COR-L47 (cell line): ENCODE measurements at regions not wholly inside any gene's neighbourhood (a gene's known extent, or its start where the extent isn't known, plus 50 kb on each side); places are given as distances from the start of the nearest gene placed in this dataset.
"Not testable (repeated sequence)": the region's sequence is repeated elsewhere in the genome, so short reads cannot be mapped to it uniquely, and the experiment has no call there.

Experiments
- DNase-seq: peaks from one replicate; lab custom pipeline; 2025; lab: John Stamatoyannopoulos, UW

DNA sequence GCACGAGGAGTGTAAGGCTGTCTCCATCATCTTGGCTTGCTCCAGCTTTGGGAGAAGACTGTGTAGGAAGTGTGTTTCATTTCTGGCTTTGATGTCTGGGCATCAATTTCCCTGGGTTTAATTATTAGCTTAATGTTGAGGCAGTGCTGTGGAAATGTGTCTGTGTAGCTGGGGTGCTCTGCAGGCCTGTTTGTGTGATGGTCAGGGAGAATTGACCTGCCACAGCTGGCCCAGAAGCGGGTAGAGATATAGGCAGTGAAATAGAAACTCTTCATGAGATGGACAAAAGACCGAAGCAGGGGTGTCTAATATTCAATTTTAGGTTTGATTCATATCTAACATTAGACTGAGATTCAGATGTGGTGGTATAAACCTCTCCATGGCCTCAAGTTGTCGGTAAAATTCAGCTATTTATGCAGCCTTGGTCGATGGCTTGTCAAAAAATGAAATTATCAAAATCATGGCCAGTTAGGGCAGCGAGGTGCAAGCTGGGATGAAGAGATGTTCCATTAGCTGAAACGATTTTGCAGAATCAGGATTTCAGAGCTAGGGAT, 95.3 kb upstream of the SNX9 start:
- DNase-seq = no peak

DNA sequence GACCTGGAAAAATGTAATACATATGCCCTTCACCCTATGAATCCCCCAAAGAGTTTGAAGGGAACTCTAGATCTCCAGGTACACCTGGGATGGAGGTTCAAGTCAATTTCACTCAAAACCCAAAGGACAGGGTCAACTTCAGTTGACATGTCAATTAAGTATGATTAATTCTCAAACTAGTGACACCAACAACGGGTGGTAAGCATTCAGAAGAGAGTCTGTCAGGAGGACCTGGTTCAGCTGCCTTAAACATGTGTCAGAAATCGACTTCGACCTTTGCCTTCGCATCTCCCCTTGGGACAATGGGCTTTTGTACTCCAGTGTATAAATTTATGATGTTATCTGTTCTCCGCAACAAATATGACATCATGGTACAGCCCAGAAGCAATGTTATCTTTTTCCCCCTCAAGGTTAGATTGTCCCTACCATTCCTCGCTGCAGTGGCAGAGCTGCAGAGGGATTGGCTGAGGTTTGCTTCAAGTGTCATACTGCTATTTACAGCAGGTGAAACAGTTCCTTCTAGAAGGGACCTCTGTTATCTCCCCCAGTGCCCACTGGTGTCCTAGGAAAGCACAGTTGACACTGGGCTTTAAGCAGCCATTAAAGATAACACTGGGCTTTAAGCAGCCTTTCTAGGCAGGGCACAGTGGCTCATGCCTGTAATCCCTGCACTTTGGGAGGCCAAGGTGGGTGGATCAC, 94.7 kb upstream of the SNX9 start:
- no peak for DNase-seq

DNA sequence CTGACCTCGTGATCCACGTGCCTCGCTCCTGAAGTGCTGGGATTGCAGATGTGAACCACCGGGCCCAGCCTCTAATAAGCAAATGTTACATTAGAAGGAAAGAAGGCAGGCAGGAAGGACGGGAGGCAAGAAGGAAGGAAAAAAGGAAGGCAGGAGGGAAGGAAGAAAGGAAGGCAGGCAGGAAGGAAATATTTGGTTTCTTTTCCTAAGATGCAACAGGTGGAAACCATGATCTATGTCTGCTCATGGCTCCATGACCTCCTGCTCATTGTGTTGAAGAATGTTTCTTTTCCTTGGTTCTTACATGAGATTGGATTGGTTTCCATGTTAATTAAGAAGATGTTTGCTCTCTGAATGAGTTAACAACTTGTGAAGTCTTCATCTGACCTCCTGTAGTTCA, 91.8 kb upstream of the SNX9 start:
- DNase-seq = no peak

DNA sequence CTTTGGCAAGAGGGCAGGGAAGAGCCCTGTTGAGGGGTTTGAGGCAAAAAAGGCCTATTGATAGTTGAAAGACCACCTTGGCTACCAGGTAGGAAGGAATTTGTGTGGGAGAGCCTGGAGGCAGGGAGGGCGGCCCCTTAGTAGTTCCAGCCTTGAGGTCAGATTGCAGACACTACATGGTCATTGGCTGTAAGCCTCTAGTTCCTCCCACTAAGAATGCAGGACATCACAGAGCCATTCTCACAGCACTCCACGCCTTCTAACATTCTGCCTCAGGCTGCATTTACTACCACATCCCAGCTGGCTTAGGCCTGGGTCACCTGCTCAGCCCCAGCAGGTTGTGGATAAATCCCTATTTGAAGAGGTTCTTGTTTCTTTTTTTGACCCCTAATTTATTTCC, 91.0 kb upstream of the SNX9 start:
- DNase-seq = no peak

DNA sequence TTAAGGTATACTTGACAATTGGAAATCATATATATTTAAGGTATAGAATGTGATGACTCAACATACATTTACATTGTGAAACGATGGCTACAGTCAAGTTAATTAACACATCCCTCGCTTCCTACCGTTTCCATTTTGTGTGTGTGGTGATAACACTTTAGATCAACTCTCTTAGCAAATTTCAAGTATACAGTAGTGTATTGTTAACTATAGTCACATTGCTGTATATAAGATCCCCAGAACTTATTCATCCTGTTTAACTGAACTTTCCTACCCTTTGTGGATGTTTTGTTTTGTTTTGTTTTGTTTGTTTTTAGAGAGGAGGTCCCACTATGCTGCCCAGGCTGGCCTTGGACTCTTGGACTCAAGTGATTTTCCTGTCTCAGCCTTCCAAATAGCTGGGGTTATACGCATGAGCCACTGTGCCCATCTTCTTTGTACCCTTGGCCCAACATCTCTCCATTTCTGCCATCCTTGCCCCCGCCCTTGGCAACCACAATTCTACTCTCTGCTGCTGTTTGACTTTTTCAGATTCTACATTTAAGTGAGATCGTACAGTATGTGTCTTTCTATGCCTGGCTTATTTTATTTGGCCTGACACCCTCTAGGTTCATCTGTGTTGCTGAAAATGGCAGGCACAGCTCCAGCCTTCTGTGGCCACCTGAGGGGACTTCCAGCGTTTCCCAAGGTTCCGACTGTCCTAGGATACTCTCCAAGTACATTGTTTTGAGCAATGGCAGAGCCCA, 90.5 kb upstream of the SNX9 start:
- no peak for DNase-seq

DNA sequence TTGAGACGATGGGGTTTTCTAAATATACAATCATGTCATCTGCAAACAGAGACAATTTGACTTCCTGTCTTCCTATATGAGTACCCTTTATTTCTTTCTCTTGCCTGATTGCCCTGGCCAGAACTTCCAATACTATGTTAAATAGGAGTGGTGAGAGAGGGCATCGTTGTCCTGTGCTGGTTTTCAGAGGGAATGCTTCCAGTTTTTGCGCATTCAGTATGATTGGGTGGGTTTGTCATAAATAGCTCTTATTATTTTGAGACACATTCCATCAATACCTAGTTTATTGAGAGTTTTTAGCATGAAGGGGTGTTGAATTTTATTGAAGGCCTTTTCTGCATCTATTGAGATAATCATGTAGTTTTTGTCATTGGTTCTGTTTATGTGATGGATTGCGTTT, 86.5 kb upstream of the SNX9 start:
- DNase-seq = not testable (repeated sequence)

DNA sequence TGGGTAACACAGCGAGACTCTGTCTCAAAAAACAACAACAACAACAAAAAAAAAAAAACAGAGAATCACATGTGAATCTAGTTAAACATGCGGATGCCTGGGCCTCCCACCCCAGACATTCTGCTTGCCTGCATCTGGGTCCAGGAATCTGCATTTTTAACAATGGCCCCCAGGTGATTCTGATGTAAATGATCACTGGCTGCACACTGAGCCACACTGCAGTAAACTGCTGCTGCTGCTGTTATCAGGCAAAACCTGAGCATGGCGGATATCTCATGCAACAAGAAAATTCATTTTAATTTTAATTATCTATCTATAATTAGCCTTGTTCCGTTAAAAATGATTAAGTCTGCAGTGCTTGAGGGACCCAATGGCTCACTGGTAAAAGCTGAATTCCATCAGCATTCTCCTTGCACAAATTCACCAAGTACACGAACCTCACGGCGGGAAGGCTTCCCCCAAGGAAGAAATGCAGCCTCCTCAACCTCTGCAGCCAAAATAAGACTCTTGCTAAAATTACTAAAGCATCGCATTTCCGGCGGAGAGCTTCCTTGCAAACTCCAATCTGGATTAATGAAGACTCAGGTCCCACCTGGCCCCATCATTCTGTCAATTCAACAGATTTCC, 81.6 kb upstream of the SNX9 start:
- DNase-seq = no peak

DNA sequence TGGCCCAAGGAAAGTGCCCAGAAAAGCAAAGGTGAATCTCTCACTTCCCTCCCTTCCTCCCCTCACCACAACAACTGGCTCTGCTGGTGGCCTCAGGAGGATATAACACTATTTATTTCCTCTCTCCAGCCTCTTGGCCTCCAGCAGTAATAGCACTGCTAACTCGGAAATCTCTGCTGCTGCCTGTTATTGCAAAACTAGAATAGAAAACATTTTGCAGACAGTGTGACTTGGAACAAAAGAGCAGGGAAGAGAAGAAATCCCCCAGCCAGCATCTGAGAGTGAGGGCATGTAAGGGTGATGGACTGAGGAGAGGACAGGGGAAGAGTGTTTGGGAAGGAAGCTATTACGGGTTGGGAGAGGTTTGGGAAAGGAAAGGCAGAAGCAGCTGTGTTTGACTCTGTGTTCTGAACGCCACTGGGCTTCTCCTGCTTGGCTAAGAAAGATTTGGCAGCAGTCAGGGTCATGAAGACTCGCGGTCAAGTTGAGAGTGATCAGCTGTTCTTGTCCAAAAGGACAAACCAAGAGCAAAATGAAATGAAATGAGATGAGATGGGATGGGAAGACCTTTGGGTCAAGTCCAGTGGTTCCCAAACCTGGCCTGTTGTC, 81.0 kb upstream of the SNX9 start:
- DNase-seq = no peak

DNA sequence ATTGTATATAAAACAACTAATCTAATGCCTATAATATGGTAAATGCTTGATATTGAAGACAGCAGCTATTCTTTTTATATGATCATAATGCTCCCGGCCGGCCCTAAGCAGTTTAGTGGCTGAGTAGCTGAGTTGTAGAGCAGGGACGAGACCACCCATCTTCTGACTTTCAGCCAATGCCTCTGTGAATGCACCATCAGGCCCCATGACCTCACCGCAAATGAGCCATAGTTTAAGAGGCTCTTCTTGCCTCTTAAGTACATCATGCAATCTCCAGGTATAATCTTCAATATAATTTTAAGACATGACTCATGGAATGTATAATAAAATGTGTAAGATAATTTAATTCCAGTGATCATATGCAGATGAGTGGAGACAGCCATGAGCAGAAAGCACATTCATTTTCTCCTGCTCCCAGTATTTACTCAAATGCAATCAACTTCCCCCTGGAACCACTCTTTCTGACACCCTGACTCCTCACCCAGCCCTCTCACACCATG, 78.9 kb upstream of the SNX9 start:
- DNase-seq = no peak

DNA sequence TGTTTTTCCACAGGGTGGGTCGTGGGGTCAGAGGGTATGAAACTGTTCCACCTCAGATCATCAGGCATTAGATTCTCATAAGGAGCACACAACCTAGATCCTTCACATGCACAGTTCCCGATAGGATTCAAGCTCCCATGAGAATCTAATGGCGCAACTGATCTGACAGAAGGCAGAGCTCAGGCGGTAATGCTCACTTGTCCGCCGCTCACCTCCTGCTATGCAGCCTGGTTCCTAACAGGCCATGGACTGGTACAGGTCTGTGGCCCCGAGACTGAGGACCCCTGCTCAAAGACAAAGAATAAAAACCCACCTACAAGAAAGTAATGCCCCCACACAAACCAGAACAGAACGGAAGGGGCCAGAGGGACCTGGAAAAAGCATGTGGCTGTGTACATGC, 76.1 kb upstream of the SNX9 start:
- no peak for DNase-seq

DNA sequence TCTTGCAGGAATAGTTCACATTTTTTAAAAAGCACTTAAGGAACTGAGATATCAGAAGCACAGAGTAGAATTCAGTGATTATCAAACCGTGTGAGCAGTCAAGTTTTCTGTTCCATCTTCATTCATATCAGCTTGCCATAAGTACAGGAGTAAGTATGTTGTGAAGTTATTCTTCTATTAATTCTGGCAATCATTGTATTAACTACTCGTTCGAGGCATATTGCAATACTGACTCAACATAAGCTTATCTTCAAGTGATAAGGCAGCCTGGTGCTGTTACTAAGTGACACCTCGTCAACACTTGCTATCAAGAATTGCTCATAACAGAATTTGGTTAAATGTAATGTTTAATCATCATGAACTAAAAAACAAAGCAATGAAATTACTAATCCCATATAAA, 75.7 kb upstream of the SNX9 start:
- no peak for DNase-seq

DNA sequence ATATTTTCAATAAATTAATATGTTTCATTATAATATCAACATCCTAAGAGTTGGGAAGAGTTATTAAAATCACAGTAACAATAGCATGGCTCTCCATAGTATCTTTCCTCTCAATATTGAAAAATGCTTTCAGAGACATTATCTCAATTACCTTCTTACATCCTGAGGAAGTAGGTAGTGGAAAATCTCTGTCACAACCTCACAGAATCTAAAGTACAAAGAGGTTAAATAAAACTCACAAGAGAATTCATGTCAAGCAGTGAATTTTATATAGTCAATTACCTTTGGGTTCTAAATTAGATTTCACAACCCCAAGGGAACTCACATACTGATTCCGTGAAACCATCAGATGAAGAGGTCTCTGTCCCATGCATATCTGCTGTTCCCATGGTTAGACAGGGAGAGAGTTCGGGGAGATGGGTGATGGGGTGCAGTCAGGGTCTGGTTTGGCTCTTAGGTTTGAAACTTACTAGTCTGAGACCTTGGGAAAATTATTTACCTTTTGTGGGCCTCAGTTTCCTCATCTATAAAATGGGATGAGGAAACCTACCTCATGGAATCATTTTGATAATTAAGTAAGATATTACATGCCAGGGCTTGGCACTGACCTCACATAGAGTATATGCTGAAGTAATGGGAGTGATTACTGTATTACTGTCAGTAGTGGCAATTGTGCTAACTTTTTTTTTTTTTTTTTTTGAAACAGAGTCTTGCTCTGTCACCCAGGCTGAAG, 74.0 kb upstream of the SNX9 start:
- DNase-seq = no peak

DNA sequence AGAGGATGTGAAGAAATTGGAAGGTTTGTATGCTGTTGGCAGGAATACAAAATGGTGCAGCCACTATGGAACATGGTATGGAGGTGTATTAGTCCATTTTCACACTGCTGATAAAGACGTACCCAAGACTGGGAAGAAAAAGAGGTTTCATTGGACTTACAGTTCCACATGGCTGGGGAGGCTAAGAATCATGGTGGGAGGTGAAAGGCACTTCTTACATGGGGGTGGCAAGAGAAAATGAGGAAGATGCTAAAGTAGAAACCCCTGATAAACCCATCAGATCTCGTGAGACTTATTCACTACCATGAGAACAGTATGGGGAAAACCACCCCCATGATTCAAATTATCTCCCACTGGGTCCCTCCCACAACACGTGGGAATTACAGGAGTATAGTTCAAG, 72.1 kb upstream of the SNX9 start:
- DNase-seq = not testable (repeated sequence)

DNA sequence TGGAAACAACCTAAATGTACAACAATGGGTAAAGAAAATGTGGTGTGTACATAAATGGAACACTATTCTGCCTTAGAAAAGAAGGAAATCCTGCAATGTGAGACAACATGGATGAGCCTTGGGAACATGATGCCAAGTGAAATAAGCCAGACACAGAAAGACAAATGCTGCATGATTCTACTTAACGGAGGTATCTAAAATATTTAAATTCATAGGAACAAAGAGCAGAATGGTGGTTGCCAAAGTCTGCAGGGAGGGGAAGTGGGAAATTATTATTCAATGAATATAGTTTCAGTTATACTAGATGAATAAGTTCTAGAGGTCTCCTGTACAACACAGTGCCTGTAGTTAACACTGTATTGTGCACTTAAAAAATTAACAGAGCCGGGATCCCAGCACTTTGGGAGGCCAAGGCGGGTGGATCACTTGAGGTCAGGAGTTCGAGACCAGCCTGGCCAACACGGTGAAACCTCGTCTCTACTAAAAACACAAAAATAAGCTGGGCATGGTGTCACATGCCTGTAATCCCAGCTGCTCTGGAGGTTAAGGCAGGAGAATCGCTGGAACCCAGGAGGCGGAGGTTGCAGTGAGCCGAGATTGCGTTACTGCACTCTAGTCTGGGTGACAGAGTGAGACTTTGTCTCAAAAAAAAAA, 71.4 kb upstream of the SNX9 start:
- DNase-seq = no peak

DNA sequence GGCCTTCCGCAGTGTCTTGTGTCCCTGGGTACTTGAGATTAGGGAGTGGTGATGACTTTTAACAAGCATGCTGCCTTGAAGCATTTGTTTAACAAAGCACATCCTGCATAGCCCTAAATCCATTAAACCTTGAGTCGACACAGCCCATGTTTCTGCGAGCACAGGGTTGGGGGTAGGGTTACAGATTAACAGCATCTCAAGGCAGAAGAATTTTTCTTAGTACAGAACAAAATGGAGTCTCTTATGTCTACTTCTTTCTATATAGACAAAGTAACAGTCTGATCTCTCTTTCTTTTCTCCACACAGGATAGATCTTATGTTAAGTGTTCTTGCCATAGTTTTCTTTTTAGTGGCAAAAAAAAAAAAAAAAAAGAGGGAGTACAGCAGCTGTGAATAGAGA, 70.2 kb upstream of the SNX9 start:
- not testable (repeated sequence) for DNase-seq

DNA sequence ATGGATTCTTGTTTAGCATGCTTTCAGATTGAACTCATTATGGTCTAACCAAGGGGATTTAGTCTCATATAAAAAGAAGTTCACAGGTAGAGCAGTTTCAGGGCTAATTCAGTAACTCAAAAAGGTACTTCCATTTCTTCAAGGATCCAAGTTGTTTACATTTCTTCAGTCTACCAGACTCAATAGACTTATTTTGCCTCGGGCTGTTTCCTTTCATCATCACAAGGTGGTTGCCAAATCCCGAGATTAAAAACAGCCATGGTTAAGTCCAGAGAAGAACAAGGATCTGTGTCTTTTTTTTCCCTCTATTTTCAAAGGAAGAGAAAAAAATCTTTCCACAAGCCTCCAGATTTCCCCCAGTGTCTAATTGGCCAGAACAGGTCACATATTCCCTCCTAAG, 69.8 kb upstream of the SNX9 start:
- DNase-seq = no peak

DNA sequence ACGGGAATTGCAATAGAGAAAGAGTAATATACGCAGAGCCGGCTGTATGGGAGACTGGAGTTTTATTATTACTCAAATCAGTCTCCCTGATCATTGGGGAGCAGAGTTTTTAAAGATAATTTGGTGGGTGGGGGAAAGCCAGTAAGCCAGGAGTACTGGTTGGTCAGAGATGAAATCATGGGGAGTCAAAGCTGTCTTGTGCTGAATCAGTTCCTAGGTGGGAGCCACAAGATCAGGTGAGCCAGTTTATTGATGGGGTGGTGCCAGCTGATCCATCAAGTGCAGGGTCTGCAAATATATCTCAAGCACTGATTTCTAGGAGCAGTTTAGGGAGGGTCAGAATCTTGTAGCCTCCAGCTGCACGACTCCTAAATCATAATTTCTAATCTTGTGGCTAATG, 69.2 kb upstream of the SNX9 start:
- not testable (repeated sequence) for DNase-seq

DNA sequence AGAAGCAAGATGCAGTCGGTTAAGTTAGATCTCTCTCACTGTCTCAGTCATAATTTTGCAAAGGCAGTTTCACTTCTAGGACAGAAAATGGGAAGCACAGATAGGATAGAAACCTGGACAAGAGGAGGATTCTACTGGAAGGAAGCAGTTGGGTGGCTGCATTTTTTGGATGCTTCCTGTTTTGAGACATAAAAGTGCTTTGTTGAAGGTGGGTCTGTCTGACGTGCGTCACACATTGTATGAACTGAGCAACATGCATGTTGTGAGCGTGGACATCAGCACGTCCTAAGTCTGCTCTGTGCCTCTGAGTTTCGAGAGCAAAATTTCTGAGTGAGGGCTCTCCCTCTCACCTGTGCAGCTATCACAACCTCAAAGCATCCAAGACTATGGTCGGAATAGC, 68.7 kb upstream of the SNX9 start:
- no peak for DNase-seq

DNA sequence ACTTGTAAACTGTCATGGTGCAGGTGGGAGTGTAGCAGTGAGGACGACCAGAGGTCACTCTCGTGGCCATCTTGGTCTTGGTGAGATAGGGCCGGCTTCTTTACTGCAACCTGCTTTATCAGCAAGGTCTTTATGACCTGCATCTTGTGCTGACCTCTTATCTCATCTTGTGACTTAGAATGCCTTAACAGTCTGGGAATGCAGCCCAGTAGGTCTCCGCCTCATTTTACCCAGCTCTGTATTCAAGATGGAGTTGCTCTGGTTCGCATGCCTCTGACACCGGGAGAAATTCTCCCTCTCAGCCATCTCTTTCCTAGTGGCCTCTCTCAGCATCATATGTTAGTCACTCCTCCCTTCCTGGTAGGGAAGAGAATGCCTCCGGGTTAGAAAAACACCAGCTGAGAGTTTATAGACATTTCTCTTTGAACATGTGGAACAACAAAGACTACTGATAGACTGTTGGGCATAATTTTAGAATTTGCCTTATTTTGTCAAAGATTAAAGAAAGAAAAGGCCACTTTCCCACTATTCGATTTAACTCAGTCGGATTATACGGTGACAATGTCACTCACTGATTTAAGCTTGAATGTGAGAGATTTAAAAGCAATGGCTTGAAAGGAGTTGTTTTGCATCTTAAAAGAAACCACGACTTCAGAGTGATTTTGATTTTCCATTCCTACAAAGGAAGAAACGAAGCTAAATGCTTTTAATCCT, 67.9 kb upstream of the SNX9 start:
- DNase-seq = no peak

DNA sequence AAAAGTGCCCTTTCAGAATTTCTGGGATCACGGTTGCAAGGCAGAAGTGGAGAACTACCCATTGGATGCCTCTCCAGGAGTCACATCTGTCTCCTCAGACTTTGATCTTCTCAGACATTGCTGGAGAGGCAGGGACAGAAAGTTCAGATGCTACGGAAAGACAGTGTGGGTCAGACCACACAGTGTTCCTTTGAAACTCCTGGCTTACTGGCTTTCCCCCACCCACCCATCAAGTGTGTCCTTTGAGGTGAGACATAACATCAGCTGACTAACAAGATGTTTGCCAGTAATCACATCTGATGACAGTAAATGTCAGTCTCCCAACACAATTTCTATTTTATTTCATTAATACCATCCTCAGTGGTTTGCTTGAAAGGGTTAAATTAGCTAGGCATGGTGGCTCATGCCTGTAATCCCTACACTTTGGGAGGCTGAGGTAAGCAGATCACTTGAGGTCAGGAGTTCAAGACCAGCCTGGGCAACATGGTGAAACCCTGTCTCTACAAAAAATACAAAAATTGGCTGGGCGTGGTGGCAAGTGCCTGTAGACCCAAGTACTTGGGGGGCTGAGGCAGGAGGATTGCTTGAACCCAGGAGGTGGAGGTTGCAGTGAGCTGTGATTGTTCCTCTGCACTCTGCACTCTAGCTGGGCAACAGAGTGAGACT, 67.2 kb upstream of the SNX9 start:
- DNase-seq = no peak
